PC-3 (cell line): ENCODE measurements at regions not wholly inside any gene's neighbourhood (a gene's known extent, or its start where the extent isn't known, plus 50 kb on each side); places are given as distances from the start of the nearest gene placed in this dataset.
A peak's percentile ranks its signal among the peaks of the same experiment; 100 is the strongest.

ENCODE experiments used
- ATAC-seq: fragments of 200-7000 bp; cut with Tn5 transposase; 2 replicates; pipeline ENCODE4 v1.9.1; 2020; ENCODE audit warnings: mild to moderate bottlenecking, moderate library complexity
- BruUV-seq: library from RNA; stranded (reverse); fragments of 400-500 nt; replicated peaks from 2 replicates; lab custom pipeline; 2021; lab: Mats Ljungman, UMichigan
- CTCF ChIA-PET: fragments of 300-600 bp; sonication (Branson Sonifier 250); formaldehyde crosslinking; loops from one replicate; lab custom pipeline; 2022; ENCODE audit warnings: antibody characterized with exemption; lab: Charles Lee
- POLR2A ChIA-PET: fragments of 300-600 bp; sonication (Branson Sonifier 250); formaldehyde crosslinking; loops from one replicate; lab custom pipeline; 2022; ENCODE audit warnings: antibody characterized with exemption; ENCODE audit not compliant: unreplicated experiment; lab: Charles Lee
- DNase-seq: peaks from one replicate; pipeline ENCODE4 v3.0.0-alpha.2; 2015
- H2AFZ ChIP-seq: fragments of 300-600 bp; sonication (generic); 2 replicates; pipeline ENCODE4 v1.6.0; 2016; ENCODE audit warnings: antibody characterized with exemption, low read length
- H3F3A ChIP-seq: fragments of 300-600 bp; sonication (generic); one replicate; pipeline ENCODE4 v1.6.0; 2017; ENCODE audit warnings: antibody characterized with exemption, low read length, control low read depth, mild to moderate bottlenecking; ENCODE audit not compliant: unreplicated experiment
- H3K27ac ChIP-seq: fragments of 300-600 bp; sonication (generic); 2 replicates; pipeline ENCODE4 v1.5.1; 2016; ENCODE audit warnings: mild to moderate bottlenecking, low read length
- H3K27me3 ChIP-seq: fragments of 300-600 bp; sonication (generic); 2 replicates; pipeline ENCODE4 v1.6.1; 2016; ENCODE audit warnings: low read length, mixed read lengths
- H3K36me3 ChIP-seq: fragments of 300-600 bp; sonication (generic); 2 replicates; pipeline ENCODE4 v1.6.1; 2016; ENCODE audit warnings: low read depth, mixed run types, low read length, mixed read lengths
- H3K4me1 ChIP-seq: fragments of 300-600 bp; sonication (generic); 2 replicates; pipeline ENCODE4 v1.5.1; 2016; ENCODE audit warnings: low read length; ENCODE audit not compliant: insufficient read depth
- H3K4me2 ChIP-seq: fragments of 300-600 bp; sonication (generic); 2 replicates; pipeline ENCODE4 v1.6.0; 2016; ENCODE audit warnings: low read length
- H3K4me3 ChIP-seq: fragments of 300-600 bp; sonication (generic); 2 replicates; pipeline ENCODE4 v1.5.1; 2016; ENCODE audit warnings: mild to moderate bottlenecking, low read length, mixed read lengths
- H3K79me2 ChIP-seq: fragments of 300-600 bp; sonication (generic); 2 replicates; pipeline ENCODE4 v1.6.1; 2017; ENCODE audit warnings: low read length, mixed read lengths
- H3K9ac ChIP-seq: fragments of 300-600 bp; sonication (generic); 2 replicates; pipeline ENCODE4 v1.6.0; 2016; ENCODE audit warnings: mild to moderate bottlenecking, low read length
- H3K9me2 ChIP-seq: fragments of 300-600 bp; sonication (generic); replicated peaks from 2 replicates; pipeline ENCODE4 v1.6.1; 2016; ENCODE audit warnings: mixed run types, low read length, mixed read lengths
- H3K9me3 ChIP-seq: fragments of 300-600 bp; sonication (generic); 2 replicates; pipeline ENCODE4 v1.6.1; 2016; ENCODE audit warnings: low read length, mixed read lengths
- H4K20me1 ChIP-seq: fragments of 300-600 bp; sonication (generic); 2 replicates; pipeline ENCODE4 v1.6.1; 2016; ENCODE audit warnings: low read length, mixed read lengths
- CTCF ChIP-seq: fragments of 300-600 bp; sonication (generic); conservative IDR thresholded peaks from 2 replicates; pipeline ENCODE4 v1.5.1; 2017; ENCODE audit warnings: antibody characterized with exemption, low read depth, mild to moderate bottlenecking, low read length
- EZH2 ChIP-seq: fragments of 300-600 bp; sonication (generic); IDR thresholded peaks from one replicate; pipeline ENCODE4 v1.6.1; 2017; ENCODE audit warnings: antibody characterized with exemption, mild to moderate bottlenecking, low read length; ENCODE audit not compliant: unreplicated experiment
- EZH2phosphoT487 ChIP-seq: fragments of 300-600 bp; sonication (generic); IDR thresholded peaks from 2 replicates; pipeline ENCODE4 v1.6.1; 2018; ENCODE audit warnings: mild to moderate bottlenecking, antibody characterized with exemption, low read length, borderline replicate concordance
- intact Hi-C: fragments of 100-400 bp; cut with micrococcal nuclease; formaldehyde crosslinking; loops from 2 replicates; pipeline ENCODE4 v1.9.0; 2023

- POLR2A ChIA-PET, result no interaction called here
Measured at GRCh38 chr10:106500925-106501525, 663.5 kb downstream of the SORCS1 start.

DNA sequence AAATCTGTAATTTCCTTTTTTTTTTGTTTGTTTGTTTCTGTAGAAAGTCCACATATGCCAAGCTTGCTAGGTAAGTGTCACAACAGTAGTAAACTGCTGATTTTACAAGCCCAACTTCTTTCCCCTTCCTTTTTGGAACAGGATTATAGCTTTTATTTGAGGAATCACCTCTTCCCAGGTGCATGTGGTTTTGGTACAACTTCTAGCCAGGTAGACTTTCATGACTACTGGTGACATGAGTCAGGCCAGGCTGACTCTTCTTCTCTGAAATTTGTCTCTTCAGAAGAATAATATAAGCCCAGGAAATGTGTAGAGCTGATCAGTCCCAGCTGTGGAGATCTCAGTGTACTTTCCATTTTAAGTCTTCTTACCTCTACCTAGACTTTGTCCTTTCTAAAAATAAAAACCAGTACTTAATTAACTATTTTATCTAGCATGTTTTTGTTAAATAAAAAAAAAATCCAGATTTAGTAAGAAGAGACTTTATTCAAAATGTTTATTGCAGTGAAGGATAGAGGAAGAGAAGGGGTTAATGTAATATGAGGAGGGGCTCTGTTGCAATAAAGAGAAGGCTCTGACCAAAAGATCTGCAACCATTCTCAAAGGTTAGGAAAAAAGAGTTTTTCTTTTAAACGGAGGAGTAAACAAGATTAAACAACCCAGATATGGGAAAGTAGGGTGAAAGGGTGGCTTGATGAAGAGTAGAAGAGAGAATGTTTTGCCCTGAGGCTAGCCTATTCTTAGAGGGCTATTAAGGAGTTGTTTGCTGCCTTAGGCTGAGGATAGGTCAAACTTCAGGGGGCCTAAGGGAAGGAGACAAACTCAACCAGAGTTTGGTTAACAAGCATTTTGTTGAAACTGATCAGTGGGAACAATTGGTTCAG is 664.2 kb downstream of the SORCS1 start:
- intact Hi-C loops, result no loop called here
- H3K4me3 ChIP-seq, result no peak overlapping the region
- H4K20me1 ChIP-seq, result no peaks in the 10 kb centered on the region
- BruUV-seq, result no TSS peak
- H3K4me2 ChIP-seq, result peak overlapping the region; percentile 55
- no peaks in the 10 kb centered on the region for H3K9me3 ChIP-seq
- H3K36me3 ChIP-seq, result no peaks in the 10 kb centered on the region
- no peak for TF ChIP-seq CTCF
- no peak for TF ChIP-seq EZH2phosphoT487
- TF ChIP-seq EZH2, result no peak
- DNase-seq (peak; percentile 76), ATAC-seq (peak; percentile 45; the same call in 1 of the 2 replicates)
- no peaks in the 10 kb centered on the region for H3K79me2 ChIP-seq
- no peaks in the 10 kb centered on the region for H3F3A ChIP-seq
- H3K9ac ChIP-seq, result peak overlapping the region; percentile 90
- no peaks in the 10 kb centered on the region for H3K27me3 ChIP-seq
- ChIA-PET CTCF (interaction anchor here (0.7 kb wide), 1 partner anchor 77 kb away, joined by 3 read pairs; no protein-coding TSS in a partner anchor), POLR2A (no interaction called here)
- no peak overlapping the region for H2AFZ ChIP-seq
- no peaks in the 10 kb centered on the region for H3K9me2 ChIP-seq
- H3K4me1 ChIP-seq, result peaks cover 52% of the 10 kb centered on the region
- H3K27ac ChIP-seq, result peak overlapping the region; percentile 100

More at GRCh38 chr10:106500925-106501525, 663.5 kb downstream of the SORCS1 start:
- Histone ChIP-seq H3K9me2 (no peaks in the 10 kb centered on the region), H3K9ac (peak overlapping the region; percentile 90), H4K20me1 (no peaks in the 10 kb centered on the region), H3K36me3 (no peaks in the 10 kb centered on the region), H3F3A (no peaks in the 10 kb centered on the region), H3K79me2 (no peaks in the 10 kb centered on the region), H3K9me3 (no peaks in the 10 kb centered on the region), H3K27me3 (no peaks in the 10 kb centered on the region), H2AFZ (no peak overlapping the region), H3K27ac (peak overlapping the region; percentile 100), H3K4me3 (no peak overlapping the region), H3K4me1 (peaks cover 60% of the 10 kb centered on the region), H3K4me2 (peak overlapping the region; percentile 55)
- BruUV-seq, result no TSS peak
- CTCF ChIA-PET, result interaction anchor here (0.7 kb wide), 1 partner anchor 78 kb away, joined by 3 read pairs; no protein-coding TSS in a partner anchor
- DNase-seq (peak; percentile 71), ATAC-seq (peak; percentile 15)
- TF ChIP-seq CTCF (no peak), EZH2phosphoT487 (no peak), EZH2 (no peak)
- intact Hi-C loops, result no loop called here
